HG03457 (cell line): ENCODE measurements at regions not wholly inside any gene's neighbourhood (a gene's known extent, or its start where the extent isn't known, plus 50 kb on each side); places are given as distances from the start of the nearest gene placed in this dataset.
"Not testable (repeated sequence)": the region's sequence is repeated elsewhere in the genome, so short reads cannot be mapped to it uniquely, and the experiment has no call there.

ENCODE experiments used
- ATAC-seq: cut with Tn5 transposase; IDR thresholded peaks from one replicate; pipeline ENCODE4 v1.9.1; 2021; ENCODE audit warnings: moderate number of reproducible peaks; ENCODE audit not compliant: unreplicated experiment

DNA sequence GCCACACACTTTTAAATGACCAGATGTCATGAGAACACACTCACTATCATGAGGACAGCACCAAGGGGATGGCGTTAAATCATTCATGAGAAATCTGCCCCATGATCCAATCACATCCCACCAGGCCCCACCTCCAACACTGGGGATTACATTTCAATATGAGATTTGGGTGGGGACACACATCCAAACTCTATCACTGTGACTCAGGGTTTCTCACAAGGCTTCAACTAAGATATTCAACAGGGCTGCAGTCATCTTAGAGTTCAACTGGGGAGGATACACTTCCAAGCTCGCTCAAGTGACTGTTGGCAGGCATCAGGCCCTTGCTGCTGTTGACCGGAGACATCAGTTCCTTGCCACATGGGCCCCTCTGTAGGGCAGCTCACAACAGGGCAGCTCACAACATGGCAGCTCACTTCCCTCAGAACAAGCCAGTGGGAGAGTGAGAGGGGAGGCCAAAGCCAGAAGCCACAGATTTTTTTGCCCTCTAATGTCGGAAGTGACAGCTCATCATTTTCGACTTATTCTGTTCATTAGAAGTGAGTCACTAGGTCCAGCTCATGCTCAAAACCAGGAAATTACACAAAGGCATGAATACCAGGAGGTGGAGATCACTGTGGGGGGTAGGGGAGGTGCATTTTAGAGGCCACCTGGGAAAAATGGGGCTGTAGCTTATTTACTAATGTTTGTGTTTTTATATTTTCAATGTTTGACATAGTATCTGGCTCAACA is 50.8 kb upstream of the PTHLH start:
- ATAC-seq: no peak

DNA sequence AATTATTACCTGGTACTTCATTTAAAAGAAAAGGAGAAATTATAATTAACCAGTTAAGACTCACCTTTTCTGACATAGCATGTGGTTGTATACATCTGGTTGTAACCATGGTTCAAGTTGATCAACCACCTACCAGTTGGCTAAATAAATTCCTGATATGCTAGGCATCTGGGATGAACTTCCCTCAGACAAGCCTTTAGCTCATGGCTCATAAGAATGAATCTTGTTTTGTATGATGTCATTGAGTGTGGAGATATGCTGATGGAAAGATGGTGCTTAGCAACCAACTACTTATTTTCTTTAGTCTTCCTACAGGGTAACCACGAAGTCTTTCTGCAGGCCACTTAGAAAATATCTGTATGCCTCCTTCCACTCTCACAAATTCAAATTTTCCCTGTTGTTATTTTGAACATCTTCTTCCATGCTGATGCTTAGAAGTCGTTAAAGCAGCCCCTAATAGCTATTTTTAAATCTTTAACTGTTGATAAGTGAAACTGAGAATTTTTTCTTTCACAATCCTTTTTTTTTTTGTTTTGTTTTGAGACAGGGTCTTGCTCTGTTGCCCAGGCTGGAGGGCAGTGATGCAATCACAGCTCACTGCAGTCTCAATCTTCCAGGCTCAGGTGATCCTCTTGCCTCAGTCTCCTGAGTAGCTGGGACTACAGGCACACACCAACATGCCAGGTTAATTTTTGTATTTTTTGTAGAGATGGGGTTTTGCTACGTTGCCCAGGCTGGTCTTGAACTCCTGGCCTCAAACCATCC is 51.9 kb upstream of the PTHLH start:
- ATAC-seq: no peak

DNA sequence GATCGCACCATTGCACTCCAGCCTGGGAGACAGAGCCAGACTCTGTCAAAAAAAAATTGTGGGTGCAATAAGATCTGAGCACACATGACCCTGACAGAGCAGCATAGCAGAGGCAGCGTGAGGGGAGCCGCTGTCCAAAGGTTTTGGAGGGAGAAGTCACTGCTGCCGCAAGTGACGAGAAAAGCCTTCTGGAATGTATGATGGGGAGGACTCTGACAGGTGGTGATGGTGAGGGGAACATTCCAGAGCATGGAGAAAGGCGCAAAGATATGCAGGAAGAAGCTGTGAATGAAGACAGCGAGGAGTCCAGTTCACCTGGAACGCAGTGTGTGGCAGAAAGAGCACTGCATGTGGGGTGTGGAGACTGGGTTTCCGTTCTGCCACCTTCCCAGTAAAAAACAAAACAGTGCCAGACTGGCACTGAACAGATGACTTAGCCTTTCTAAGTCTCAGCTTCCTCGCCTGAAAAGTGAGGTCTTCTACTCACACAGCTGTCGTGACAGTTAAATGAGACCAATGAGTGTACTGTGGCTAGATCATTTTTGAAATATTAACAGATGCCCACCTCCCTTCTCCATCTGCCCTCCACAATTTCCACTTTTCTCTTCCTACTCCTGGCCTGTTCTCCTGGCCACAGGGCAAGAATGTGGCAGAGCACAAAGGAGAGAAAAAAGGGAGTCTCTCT is 53.4 kb upstream of the PTHLH start:
- no peak for ATAC-seq

DNA sequence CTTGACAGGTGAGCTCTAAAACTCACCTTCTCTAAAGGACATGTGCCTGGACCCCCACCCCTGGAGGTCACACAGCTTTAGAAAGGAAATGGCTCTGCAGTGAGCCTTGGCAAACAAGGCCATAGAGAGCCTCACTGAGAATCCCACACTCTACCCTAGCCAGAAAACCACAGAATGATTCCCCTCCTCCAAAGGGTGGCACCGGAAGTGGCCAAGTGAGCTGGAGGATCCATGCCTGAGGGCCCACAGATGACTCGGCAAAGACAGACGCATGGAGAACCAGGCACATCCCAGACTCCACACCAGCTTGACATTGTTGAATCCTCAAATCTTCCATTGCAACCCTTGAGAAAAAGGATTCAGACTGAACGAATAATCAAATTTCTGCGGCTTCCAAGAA is 54.2 kb upstream of the PTHLH start:
- ATAC-seq: no peak

DNA sequence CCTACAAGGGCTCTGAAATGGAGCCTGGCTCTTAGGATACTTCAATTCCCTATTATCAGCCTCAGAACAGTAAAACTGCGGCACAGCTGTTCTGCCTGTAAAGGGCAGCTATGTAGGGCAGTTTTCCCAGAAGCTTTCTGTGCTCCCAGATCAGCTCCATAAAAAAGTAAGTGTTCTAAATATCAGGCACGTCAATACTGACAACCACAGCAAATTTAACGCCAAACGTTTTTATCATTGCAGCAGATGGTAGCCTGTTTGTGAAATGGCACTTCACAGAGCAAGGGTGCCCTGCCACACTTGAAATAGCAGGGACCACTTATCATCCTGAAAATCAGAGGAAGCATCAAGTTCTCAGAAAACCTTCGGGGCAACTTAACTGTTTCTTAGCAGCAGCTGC is 54.8 kb upstream of the PTHLH start:
- no peak for ATAC-seq

DNA sequence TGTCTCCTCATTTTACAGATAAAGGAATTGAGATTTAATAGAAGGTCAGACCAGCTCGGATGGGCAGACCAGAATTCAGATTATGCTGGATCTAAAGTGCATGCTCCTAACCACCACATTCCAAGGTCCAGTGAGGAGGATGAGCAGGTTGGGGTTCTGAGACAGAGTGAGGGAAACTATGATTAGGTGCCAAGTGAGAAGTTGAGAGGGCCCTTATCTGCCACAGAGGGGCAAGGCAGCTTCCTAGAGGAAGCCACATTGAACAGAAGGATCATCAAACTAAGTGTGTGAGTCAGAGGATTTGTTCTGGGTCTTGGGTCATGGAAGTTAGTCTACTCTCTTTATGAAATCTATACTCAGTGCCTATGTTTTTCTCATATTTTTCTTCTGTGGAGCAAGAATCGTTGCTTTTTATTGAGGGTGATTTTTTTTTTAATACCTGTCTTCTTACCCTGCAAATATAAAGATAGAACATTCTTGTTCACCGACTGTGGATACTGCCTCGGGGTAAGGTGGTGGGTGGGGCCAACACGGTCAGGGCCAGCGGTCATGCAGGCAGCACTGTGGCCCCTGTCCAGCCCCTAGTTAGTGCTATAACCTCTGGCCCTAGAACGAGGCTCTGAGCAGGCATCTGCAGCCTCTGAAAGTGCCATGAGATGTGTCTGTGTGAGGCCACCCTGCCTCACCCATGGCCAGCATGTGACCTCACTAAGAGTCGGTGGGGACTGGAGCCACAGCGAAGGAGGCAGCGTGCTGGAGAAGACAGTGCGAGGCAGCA is 55.6 kb upstream of the PTHLH start:
- no peak for ATAC-seq

DNA sequence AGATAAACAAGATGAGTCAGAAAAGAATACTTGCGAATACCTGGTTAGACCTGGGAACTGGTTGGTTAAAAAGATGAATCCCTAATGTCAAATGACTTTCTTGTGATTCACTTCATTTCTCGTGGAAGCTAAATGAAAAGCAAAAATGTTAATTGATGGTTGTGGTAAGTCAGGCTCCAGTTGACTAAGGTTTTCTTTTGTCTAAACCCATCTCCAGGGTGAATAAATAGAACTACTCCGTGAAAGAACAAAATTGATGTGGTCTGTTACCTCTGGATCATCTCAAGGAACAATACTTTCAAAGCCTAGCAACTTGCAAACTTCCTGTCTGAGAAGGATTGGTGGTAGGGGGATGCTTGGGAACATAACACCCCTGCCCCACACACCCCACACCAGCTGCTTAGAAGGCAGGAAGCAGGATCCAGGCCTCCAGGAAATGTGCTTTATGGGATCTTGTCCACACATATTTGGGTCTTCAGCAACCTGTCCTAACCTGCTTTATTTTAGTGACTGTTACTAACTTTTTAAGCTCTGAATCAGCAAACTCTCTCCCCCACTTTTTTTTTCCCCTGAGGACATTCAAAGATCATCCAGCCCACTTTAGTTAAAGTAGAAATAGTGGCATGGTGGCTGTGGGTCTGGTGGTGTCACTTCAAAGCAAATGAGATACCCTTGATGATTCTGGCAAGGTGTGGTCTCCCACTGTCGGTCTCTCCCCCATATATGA is 60.4 kb upstream of the PTHLH start:
- no peak for ATAC-seq

DNA sequence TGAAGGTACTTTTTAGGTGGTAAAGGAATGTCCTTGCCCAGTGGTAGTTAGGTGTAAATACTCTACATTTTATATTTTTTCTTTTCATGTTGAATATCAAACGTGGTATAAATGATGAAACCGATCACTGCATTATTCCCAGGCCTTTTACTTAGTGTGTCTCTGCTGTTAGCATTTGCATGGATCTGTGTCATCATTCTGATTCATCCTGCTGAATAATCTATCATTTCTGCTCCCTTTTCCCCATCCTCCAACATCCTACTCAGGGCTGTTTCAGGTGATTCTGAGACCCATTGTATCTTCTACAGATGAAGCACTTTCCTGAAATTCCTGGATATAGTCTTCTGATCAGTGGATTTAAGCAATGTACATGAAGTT is 61.0 kb upstream of the PTHLH start:
- no peak for ATAC-seq

DNA sequence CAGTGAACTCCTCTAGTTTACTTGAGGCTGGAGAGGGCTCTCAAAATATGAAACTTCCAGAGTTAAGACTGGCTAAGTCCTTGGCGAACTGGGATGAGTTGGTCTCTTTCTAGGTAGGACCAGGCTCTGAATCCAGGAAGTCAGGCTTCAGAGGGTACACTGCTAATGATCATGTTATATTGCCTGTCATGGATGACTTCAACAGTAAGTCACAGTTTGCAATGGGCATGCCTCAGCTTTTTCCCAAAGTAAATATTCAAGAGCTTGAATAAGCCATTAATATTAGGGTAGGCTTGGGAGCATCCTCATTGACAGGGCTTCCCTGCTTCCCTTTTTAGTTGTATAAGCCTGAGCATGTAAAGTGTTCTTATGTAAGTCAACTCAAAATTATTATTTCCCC is 61.7 kb upstream of the PTHLH start:
- no peak for ATAC-seq

DNA sequence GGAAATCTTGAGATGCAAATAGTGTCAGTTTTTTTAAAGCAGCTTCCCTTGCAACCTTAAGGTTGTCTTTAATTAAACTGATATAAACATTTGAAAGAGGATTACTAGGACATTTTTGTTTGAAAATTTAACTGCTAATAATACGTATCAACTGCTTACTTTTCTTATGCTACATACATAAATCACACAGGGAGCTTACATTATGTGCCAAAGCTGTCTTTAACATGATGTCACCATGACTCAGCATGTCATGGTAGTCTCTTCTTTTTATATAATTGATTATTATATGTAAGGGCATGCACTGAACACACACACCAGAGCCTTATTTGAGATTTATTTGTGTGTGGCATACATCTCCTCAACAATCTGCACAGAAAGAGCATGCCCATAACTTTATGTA is 63.0 kb upstream of the PTHLH start:
- ATAC-seq: no peak

DNA sequence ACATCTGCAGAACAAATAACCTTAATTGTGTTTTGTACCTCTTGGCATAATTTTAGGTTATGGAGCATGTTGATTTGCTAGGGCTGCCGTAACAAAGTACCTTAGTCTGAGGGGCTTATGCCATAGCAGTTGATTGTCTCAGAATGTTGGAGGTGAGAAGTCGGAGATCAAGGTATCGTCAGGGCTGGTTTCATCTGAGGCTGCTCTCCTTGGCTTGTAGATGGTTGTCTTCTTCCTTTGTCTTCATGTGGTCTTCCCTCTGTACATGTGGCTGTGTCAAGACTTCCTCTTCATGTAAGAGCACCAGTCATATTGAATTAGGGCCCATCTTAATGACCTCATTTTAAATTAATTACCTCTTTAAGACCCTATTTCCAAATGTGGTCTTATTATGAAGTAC is 64.4 kb upstream of the PTHLH start:
- no peak for ATAC-seq

DNA sequence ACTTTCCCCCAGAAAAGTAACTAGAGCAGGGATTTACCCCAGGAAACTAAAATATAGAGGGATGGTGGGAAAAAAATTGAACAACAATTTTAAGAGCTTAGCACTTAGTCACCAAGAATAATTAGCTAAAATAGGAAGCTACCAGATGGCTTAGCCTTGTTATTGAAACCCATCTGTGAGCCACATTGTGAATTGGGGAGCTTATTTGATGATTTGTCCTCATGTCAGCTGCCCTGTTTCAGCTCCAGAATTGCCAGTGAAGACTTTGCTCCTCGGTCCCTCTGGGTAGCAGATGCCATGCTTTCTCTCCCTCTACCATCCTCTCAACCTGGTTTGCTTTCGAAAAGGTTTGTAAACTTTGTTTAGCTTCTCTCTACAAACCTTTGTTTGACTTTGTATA is 67.7 kb upstream of the PTHLH start:
- no peak for ATAC-seq

DNA sequence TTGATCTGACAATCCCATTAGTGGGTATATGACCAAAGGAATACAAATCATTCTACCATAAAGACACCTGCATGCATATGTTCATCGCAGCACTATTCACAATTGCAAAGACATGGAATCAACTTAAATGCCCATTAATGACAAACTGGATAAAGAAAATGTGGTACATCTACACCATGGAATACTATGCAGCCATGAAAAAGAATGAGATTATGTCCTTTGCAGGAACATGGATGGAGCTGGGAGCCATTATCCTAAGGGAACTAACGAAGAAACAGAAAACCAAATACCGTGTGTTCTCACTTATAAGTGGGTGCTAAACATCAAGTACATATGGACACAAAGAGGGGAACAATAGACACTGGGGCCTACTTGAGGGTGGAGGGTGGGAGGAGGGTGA is 74.1 kb upstream of the PTHLH start:
- not testable (repeated sequence) for ATAC-seq

DNA sequence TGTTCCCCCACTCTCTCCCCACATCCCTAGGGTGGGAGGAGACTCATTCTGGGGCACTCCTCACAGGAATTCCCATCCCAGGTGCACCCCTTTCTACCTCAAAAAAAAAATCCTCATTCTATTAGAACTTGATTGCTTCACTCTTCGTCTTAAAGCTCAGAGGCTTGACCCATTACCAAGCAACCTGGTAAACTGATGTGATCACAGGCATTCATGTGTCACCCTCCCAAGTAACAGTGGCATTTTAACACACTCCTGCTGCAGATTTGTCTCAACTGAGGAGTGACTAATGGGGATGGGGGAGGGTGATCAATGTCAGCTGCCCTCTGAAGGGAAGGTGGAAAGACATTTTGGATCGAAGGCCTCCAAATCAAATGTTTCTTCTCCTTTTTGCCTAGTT is 78.1 kb upstream of the PTHLH start:
- ATAC-seq: no peak

DNA sequence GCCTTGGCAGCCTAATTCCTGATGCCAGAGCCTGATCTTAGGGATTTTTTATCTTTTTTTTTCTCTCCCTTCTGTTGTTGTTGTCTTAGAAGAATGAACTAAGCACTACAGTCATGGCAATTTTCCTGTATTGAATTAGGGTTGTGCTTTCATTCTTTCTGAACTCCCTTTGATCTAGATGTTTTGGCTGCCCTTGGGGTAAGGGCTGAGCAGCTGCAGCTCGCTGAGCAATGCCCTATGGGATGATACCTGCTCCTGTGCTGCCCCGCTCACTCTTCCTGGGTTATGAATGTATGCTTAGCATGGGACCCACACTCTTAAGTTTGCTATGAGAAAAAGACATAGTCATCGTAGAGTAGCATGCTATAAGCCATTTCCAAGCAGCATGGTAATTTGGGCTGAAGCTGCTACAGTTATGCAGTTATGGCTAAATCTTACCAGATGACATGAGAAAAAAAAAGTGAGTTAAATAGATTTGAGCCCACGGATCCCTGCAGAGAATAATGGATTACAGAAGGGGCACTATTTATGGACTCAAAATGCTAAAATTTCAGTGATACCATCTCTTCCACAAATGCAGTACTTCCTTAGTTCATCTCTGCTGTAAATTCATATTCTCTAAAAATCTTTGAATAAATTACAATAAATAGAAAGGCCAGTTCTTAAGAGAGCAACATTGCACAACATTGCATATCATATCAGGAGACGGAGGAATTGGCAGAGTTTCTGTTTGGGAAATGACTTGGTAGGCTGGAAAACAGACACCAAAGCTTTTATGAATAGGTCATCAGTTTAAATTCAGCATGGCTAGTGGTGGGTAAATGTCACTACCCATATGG is 79.2 kb upstream of the PTHLH start:
- ATAC-seq: no peak

DNA sequence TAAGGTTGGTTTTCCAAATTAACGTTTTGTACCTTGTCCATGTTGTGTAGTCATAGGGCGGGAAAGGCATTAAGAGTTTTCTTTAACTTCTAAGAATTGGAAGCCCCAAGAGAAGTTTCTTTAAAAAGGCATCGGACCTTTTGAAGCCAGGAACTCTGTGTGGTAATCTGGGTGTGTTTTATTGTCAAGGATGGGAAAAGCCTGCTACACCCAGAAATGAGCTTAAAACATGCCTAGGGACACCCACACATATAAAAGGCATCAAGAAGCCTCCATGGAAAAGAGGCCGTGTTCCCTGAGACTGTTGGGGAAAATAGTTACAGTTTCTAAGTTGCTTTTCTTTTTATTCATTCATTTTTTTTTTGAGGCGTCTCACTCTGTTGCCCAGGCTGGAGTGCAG is 81.0 kb upstream of the PTHLH start:
- no peak for ATAC-seq

DNA sequence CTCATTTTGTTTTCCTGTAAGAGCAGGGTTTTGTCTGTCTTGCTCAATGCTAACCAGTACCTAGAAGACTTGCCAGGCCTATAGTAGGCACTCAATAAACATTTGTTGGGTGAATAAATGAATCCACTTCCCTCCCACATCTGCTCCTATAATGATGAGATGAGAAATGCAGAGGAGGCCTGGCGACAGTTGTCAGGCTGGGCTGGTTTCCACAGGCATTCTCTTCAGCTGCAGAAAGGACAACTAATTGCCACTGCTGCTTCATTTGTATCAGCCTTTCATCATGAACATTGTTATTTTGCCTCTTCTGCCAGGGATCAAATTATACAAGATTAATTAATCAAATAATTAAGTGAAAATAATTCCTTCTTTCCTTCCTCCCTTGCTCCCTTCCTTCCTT is 82.0 kb upstream of the PTHLH start:
- no peak for ATAC-seq

DNA sequence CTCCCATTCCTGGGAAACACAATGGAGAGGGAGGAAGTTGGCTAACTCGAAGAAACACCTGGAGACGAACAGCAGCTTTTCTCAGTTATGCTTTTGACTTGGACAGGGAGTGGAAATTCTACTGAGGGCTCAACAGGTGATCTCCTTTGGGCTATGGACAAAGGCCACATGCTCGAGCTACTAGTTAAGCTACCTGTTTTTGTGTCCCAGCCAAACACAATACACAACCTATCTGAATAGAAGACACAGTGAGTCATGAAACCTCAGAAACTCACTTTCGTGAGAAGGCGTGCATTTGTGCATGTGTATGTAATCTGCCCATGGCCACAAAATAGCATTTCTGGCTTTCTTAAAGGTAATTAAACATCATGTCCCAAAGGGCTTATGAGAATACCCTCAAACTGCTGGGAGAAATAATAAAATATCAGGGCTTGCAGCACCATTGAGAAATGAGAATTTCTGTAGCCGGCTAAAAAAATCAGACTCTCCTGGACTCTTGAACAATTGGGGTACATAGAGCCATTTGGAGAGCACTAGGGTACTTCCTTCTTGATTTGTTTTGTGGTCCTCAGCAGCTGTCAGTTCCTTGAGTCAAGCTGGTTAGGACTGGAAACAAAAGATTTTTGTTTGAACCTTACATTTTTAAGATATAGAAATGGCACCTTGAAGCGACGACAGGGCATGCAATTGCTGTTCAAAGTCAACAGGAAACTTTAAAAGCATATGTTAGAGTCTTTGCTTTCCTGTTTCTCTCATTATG is 85.5 kb upstream of the PTHLH start:
- ATAC-seq: no peak

DNA sequence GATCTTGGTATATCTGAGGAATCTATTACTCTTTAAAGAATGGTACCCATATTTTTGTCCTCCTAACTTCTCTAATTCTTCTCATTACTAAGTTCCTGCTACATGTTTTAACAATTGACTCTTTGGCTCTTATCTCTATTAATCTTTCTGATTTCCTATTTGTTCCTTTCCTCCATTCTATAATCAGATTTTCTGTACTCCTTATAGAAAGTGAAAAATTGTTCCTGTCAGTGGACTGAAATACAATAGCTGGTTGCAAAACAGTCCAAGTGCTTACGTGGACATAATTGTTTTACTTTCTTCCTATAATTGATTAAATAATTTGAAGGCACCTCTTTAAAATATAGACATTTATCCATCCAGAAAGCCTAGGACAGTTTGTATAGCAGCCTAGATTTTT is 86.7 kb upstream of the PTHLH start:
- no peak for ATAC-seq
